ENCODE measurements at regions not wholly inside any gene's neighbourhood (a gene's known extent, or its start where the extent isn't known, plus 50 kb on each side); places are given as distances from the start of the nearest gene placed in this dataset.
"Not testable (repeated sequence)": the region's sequence is repeated elsewhere in the genome, so short reads cannot be mapped to it uniquely, and the experiment has no call there.

DNA sequence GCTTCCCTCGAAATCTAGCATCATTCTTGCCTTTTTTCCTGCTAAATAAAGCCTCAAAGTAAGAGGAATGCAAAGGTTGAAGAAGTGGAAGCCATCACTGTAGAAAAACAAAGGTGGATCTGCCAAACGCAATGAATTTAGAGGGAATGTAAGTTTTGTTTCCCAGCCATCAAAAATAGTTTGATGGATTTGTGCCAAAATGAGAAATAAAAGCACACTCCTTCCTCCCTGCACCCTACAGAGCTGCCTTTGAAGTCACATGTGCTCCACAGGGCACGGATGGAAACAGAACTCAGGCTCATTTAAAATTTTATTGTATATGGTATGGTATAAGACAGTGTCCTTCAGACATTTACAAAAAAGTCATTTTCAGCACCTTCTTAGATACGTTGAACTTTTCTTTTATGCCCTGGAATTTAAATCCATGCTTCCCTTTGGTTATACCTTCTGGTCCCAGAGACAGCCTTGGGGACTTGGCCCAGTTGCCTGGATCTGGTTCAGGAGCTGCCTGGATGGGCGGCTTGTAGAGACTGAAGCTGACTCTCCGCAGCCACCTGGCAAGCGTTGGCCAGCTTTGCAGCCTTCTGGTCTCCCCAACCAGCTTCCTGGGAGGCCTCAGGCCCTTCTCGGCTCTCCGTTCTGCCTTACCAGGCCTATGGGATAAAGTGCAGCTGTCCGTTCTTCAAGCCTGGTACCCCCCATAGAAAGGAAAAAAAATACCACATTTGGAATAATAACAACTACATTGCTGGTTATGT is 228.5 kb upstream of the NEBL start:
- DNase-seq, result no peak

DNA sequence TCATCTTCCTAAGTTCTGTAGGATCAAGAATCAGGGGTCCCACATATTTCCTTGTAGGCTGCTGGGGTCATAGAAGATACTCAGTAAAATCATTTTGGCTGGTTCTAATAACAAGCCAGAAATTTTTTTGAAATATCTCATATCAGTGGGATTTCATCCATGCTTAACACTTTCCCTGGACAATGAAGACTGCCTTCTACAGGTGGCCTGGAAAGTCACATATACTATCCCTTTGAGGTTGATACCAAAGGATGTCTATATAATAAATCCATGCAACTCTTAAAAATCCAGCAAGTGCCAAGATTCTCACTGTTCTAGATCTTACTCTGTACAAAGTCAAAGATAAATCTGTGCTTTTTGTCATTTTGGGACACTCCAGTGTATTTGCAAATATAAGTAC is 225.8 kb upstream of the NEBL start:
- DNase-seq, result no peak

DNA sequence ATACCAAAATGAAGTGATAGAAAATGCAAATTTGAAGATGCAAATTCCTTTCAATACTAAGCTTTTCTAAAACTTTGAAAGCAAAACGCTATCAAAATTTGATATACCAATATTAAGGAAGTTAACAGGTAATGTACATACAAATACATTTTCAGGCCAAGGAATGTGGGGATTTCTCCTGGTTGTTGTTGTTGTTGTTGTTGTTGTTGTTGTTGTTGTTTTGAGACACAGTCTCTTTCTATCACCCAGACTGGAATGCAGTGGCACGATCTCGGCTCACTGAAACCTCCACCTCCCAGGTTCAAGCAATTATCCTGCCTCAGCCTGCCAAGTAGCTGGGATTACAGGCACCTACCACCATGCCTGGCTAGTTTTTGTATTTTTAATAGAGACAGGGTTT is 224.7 kb upstream of the NEBL start:
- not testable (repeated sequence) for DNase-seq

GRCh38 chr10:21114683-21115082 is 217.6 kb upstream of the NEBL start:
- DNase-seq, result no peak

GRCh38 chr10:21110358-21110757 is 213.2 kb upstream of the NEBL start:
- no peak for DNase-seq

DNA sequence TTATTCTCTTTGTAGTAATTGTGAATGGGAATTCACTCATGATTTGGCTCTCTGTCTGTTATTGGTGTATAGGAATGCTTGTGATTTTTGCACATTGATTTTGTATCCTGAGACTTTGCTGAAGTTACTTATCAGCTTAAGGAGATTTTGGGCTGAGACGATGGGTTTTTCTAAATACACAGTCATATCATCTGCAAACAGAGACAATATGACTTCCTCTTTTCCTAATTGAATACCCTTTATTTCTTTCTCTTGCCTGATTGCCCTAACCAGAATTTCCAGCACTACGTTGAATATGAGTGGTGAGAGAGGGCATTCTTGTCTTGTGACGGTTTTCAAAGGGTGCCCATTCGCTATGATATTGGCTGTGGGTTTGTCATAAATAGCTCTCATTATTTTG is 209.8 kb upstream of the NEBL start:
- not testable (repeated sequence) for DNase-seq

DNA sequence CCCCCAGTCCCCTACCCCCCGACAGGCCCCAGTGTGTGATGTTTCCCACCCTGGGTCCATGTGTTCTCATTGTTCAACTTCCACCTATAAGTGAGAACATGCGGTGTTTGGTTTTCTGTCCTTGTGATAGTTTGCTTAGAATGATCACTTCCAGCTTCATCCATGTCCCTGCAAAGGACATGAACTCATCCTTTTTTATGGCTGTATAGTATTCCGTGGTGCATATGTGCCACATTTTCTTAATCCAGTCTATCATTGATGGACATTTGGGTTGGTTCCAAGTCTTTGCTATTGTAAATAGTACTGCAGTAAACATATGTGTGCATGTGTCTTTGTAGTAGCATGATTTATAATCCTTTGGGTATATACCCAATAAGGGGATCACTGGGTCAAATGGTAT is 208.2 kb upstream of the NEBL start:
- DNase-seq, result not testable (repeated sequence)

DNA sequence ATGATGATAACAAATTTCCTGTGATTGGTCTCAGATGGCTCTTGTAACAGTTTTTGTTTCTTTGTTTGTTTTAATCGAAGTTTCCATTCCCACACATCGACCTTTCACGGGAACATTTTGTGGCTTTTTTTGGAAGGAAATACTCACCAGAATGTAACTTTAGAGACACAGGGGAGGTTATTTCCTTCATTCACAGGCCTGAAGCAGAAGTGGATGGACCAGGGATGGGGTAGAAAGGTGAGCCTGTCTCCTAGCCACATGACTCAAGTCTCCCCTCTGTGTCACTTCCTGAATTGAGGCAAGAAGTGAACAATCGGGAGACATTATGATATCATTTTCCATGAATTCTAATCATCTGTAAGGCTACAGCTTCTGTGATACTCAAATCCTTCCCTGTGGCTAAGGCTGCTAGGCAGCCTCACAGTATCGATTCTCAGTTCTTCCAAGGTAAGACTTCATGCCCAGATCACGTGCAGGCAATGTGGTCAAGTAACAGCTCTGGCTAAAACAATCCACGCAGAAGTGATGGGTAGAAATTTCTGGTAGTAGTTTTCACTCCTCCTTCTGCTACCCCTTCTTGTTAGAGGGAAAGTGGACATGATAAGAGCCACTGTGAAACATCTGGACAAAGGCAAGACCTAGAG is 203.9 kb upstream of the NEBL start:
- no peak for DNase-seq

GRCh38 chr10:21100190-21100589 is 203.1 kb upstream of the NEBL start:
- no peak for DNase-seq

- no peak for DNase-seq
Measured at GRCh38 chr10:21099291-21100062, 202.4 kb upstream of the NEBL start.

DNA sequence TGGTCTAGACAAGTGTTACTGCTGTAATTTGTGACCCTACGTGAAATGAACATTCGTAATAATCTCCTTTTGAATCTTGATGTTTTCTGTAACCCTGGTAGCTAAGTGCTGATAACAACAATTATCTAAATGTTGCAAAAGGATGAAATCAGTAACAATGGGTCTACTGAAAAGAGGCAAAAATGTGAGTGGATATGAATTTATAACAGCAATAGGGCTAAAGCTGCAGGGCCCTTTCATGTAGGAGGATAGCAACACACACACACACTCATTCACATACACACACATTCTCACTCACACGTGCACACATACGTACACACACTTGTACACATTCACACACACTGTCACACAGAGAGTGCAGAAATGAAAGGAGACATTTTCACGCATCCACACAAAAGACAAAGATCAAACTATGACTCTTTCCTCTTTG is 200.8 kb upstream of the NEBL start:
- no peak for DNase-seq

DNA sequence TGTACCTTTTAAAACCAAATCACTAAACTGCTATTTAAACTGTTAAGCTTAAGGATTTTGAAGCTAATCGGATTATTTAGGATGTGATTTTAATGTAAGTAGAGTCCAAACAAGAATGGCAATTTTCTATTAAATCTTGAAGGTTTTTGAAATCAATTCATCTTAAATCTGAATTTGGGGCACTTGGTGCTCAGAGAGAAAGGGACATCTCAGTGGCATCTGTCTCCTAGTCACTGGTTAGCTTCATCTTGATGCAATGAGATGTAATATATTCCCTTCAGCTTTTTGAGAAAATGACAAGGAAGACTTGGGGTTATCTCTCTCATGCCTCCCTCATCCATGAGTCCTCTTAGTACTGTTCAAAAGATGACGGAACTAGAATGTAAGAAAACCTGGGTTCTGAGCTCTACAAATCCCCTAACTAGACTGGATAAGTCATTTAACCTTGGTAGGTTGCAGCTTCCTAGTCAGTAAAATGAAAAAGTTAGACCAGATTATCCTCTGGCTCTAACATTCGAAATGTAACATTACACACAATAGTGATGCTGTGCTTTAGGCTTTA is 198.5 kb upstream of the NEBL start:
- no peak for DNase-seq

DNA sequence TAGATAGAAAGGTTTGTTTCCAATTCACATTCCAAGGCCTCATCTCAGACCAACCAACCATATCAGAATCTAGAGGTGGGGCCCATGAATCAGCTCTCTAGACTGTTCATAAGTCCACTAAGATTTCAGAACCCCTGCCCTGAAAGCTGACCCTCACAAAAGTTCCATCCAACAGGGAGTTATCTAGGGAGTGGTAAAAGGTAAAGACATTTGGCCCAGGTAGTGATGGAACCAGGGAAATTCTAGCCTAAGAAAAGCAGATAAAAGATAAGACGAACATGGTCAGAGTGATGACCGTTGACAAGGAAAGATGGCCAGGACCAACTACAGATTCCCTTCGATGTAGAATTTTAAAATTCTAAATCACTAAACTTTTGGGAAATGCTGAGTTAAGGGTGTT is 198.0 kb upstream of the NEBL start:
- DNase-seq, result no peak

GRCh38 chr10:21092683-21093524 is 195.8 kb upstream of the NEBL start:
- no peak for DNase-seq

- DNase-seq, result no peak
Measured at GRCh38 chr10:21090609-21091082, 193.5 kb upstream of the NEBL start.

GRCh38 chr10:21087476-21087875 is 190.4 kb upstream of the NEBL start:
- DNase-seq, result no peak

DNA sequence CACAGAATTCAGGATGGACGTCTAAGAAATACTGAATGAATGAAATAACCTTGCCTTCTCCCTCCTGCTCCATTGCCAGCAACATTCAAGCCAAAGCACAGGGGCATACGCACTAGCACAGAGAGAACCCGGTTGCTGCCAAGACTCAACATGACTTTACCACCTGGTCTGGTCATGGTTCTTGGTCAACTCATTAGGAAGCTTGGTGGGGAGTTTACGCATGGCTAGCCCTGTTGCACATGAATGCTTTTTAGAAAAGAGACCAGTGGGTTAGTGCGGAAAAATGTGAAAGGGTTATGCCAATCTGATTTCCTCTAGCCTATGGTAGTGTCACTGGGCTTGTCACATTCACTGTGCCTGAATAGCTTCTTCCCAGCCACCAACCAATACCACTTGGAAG is 187.6 kb upstream of the NEBL start:
- no peak for DNase-seq

GRCh38 chr10:21083861-21084260 is 186.8 kb upstream of the NEBL start:
- DNase-seq, result no peak

DNA sequence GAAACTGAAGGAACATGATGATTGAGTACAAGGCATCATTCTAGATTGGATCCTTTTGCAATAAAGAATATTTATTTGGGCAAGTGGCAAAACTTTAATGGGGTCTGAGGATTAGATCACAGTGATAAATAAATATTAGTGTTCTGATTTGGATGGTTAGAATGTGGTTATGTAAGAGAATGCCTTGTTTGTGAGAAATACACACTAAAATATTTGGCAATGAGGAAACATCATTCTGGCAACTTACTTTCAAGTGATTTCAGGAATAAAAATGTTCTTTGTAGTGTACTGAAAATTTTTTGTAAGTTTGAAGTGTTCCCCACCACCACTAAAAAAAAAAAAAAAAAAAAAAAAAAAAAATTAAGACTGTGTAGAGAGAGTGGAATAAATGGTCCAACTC is 185.1 kb upstream of the NEBL start:
- DNase-seq, result no peak

- DNase-seq, result no peak
Measured at GRCh38 chr10:21080261-21080660, 183.2 kb upstream of the NEBL start.

DNA sequence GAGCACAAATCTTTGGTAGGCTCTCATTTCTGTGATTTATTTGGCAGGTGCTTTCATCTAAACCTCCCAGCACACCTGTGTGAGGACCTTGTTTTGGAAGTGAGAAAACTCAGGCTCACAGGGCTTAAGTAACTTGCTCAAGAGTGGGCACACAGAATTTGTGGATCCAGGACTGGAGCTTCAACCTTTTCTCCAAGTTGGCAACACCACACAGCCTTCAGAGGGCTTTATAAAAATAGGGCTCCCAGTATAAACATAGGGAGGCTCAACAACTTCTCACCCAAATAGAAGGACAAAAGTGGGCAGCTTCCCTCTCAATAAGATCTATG is 182.2 kb upstream of the NEBL start:
- DNase-seq, result no peak

GRCh38 chr10:21078410-21079329 is 181.6 kb upstream of the NEBL start:
- DNase-seq, result no peak

Measured in NCI-H1436 treated with DMSO at 0.1 percent for 48 hours (cell line).